Adipocyte (in vitro differentiated cells): ENCODE measurements at regions not wholly inside any gene's neighbourhood (a gene's known extent, or its start where the extent isn't known, plus 50 kb on each side); places are given as distances from the start of the nearest gene placed in this dataset.
A peak's percentile ranks its signal among the peaks of the same experiment; 100 is the strongest.

Source experiments
- DNase-seq: peaks from one replicate; pipeline ENCODE4 v3.0.0-alpha.2; 2015; ENCODE audit warnings: low read depth
- H3K27me3 ChIP-seq: replicated peaks from 2 replicates; pipeline ENCODE4 v1.7.0; 2013; ENCODE audit warnings: mild to moderate bottlenecking, low read length, moderate library complexity; ENCODE audit not compliant: control insufficient read depth, insufficient read depth
- H3K36me3 ChIP-seq: 2 replicates; pipeline ENCODE4 v1.7.0; 2013; ENCODE audit warnings: low read length, mild to moderate bottlenecking, moderate library complexity; ENCODE audit not compliant: control insufficient read depth, insufficient read depth, severe bottlenecking
- H3K4me1 ChIP-seq: 2 replicates; pipeline ENCODE4 v1.7.0; 2013; ENCODE audit warnings: mild to moderate bottlenecking, low read length, moderate library complexity; ENCODE audit not compliant: control insufficient read depth, insufficient read depth
- H3K4me3 ChIP-seq: 2 replicates; pipeline ENCODE4 v1.7.0; 2013; ENCODE audit warnings: mild to moderate bottlenecking, low read length, moderate library complexity
- H3K9ac ChIP-seq: 2 replicates; pipeline ENCODE4 v1.7.0; 2013; ENCODE audit warnings: mild to moderate bottlenecking, low read length, moderate library complexity
- H3K9me3 ChIP-seq: 2 replicates; pipeline ENCODE4 v1.7.0; 2013; ENCODE audit warnings: mild to moderate bottlenecking, low read length, moderate library complexity; ENCODE audit not compliant: control insufficient read depth

- H3K9me3 ChIP-seq, result no peaks in the 10 kb centered on the region
- no peak overlapping the region for H3K9ac ChIP-seq
- H3K27me3 ChIP-seq, result no peaks in the 10 kb centered on the region
- H3K4me3 ChIP-seq, result no peak overlapping the region
- no peak for DNase-seq
- no peaks in the 10 kb centered on the region for H3K36me3 ChIP-seq
- H3K4me1 ChIP-seq, result peaks cover 23% of the 10 kb centered on the region
These were observed 166.4 kb upstream of the SPRY4 start for GRCh38 chr5:142491270-142491669.

GRCh38 chr5:142486581-142486980 is 161.8 kb upstream of the SPRY4 start:
- Histone ChIP-seq H3K9me3 (no peaks in the 10 kb centered on the region), H3K4me1 (peaks cover 3% of the 10 kb centered on the region), H3K36me3 (peaks cover 5% of the 10 kb centered on the region), H3K4me3 (no peak overlapping the region), H3K9ac (no peak overlapping the region), H3K27me3 (no peaks in the 10 kb centered on the region)
- DNase-seq, result peak; percentile 20

- H3K36me3 ChIP-seq, result peaks cover 9% of the 10 kb centered on the region
- DNase-seq, result no peak
- no peak overlapping the region for H3K4me3 ChIP-seq
- no peak overlapping the region for H3K9ac ChIP-seq
- H3K27me3 ChIP-seq, result no peaks in the 10 kb centered on the region
- H3K4me1 ChIP-seq, result peaks cover 3% of the 10 kb centered on the region
- no peaks in the 10 kb centered on the region for H3K9me3 ChIP-seq
These were observed 161.2 kb upstream of the SPRY4 start for GRCh38 chr5:142486020-142486419.

- no peak for DNase-seq
- H3K9ac ChIP-seq, result no peak overlapping the region
- H3K9me3 ChIP-seq, result no peaks in the 10 kb centered on the region
- peaks cover 3% of the 10 kb centered on the region for H3K4me1 ChIP-seq
- H3K4me3 ChIP-seq, result no peak overlapping the region
- H3K36me3 ChIP-seq, result peaks cover 9% of the 10 kb centered on the region
- no peaks in the 10 kb centered on the region for H3K27me3 ChIP-seq
These were observed 160.1 kb upstream of the SPRY4 start for GRCh38 chr5:142484821-142485387.

GRCh38 chr5:142482207-142482606 is 157.4 kb upstream of the SPRY4 start:
- no peak overlapping the region for H3K9ac ChIP-seq
- H3K36me3 ChIP-seq, result peaks cover 25% of the 10 kb centered on the region
- no peak overlapping the region for H3K4me3 ChIP-seq
- H3K4me1 ChIP-seq, result peaks cover 3% of the 10 kb centered on the region
- no peak for DNase-seq
- H3K27me3 ChIP-seq, result no peaks in the 10 kb centered on the region
- peaks cover 8% of the 10 kb centered on the region for H3K9me3 ChIP-seq

GRCh38 chr5:142481410-142481809 is 156.6 kb upstream of the SPRY4 start:
- H3K9ac ChIP-seq, result no peak overlapping the region
- peaks cover 8% of the 10 kb centered on the region for H3K9me3 ChIP-seq
- no peak overlapping the region for H3K4me3 ChIP-seq
- peaks cover 28% of the 10 kb centered on the region for H3K36me3 ChIP-seq
- no peaks in the 10 kb centered on the region for H3K27me3 ChIP-seq
- no peak for DNase-seq
- peaks cover 3% of the 10 kb centered on the region for H3K4me1 ChIP-seq

GRCh38 chr5:142479854-142480519 is 155.2 kb upstream of the SPRY4 start:
- peaks cover 3% of the 10 kb centered on the region for H3K4me1 ChIP-seq
- DNase-seq, result no peak
- H3K27me3 ChIP-seq, result no peaks in the 10 kb centered on the region
- no peak overlapping the region for H3K4me3 ChIP-seq
- peaks cover 25% of the 10 kb centered on the region for H3K36me3 ChIP-seq
- no peak overlapping the region for H3K9ac ChIP-seq
- H3K9me3 ChIP-seq, result peaks cover 8% of the 10 kb centered on the region

- H3K27me3 ChIP-seq, result no peaks in the 10 kb centered on the region
- no peak overlapping the region for H3K4me3 ChIP-seq
- peaks cover 8% of the 10 kb centered on the region for H3K9me3 ChIP-seq
- no peak overlapping the region for H3K9ac ChIP-seq
- peaks cover 3% of the 10 kb centered on the region for H3K4me1 ChIP-seq
- DNase-seq, result no peak
- H3K36me3 ChIP-seq, result peaks cover 23% of the 10 kb centered on the region
These were observed 154.3 kb upstream of the SPRY4 start for GRCh38 chr5:142479150-142479549.

- no peak for DNase-seq
- Histone ChIP-seq H3K9me3 (peaks cover 8% of the 10 kb centered on the region), H3K4me1 (no peaks in the 10 kb centered on the region), H3K36me3 (peaks cover 23% of the 10 kb centered on the region), H3K4me3 (no peak overlapping the region), H3K9ac (no peak overlapping the region), H3K27me3 (no peaks in the 10 kb centered on the region)
These were observed 153.3 kb upstream of the SPRY4 start for GRCh38 chr5:142478113-142478512.

- no peak overlapping the region for H3K9ac ChIP-seq
- peaks cover 8% of the 10 kb centered on the region for H3K4me1 ChIP-seq
- H3K4me3 ChIP-seq, result no peak overlapping the region
These were observed 150.3 kb upstream of the SPRY4 start for GRCh38 chr5:142475102-142475513.

GRCh38 chr5:142474431-142475094 is 149.7 kb upstream of the SPRY4 start:
- peak; percentile 67 for DNase-seq
- H3K9ac ChIP-seq, result no peak overlapping the region

More at GRCh38 chr5:142475102-142475513, 150.3 kb upstream of the SPRY4 start:
- Histone ChIP-seq H3K36me3 (peaks cover 20% of the 10 kb centered on the region), H3K9me3 (peaks cover 8% of the 10 kb centered on the region), H3K27me3 (no peaks in the 10 kb centered on the region)
- peak; percentile 25 for DNase-seq

More at GRCh38 chr5:142474431-142475094, 149.7 kb upstream of the SPRY4 start:
- Histone ChIP-seq H3K4me1 (peaks cover 8% of the 10 kb centered on the region), H3K36me3 (peaks cover 18% of the 10 kb centered on the region), H3K27me3 (no peaks in the 10 kb centered on the region), H3K9me3 (peaks cover 8% of the 10 kb centered on the region), H3K4me3 (no peak overlapping the region)
